Activated CD8-positive, alpha-beta memory T cell treated with anti-CD3 and anti-CD28 coated beads for 4 hours (primary cell): ENCODE measurements at regions not wholly inside any gene's neighbourhood (a gene's known extent, or its start where the extent isn't known, plus 50 kb on each side); places are given as distances from the start of the nearest gene placed in this dataset.

Experiments used
- DNase-seq, 2 donors: peaks; one replicate each; pipeline ENCODE4 v3.0.0-alpha.2; 2020; ENCODE audit warnings: low read depth in 2 of 2

DNA sequence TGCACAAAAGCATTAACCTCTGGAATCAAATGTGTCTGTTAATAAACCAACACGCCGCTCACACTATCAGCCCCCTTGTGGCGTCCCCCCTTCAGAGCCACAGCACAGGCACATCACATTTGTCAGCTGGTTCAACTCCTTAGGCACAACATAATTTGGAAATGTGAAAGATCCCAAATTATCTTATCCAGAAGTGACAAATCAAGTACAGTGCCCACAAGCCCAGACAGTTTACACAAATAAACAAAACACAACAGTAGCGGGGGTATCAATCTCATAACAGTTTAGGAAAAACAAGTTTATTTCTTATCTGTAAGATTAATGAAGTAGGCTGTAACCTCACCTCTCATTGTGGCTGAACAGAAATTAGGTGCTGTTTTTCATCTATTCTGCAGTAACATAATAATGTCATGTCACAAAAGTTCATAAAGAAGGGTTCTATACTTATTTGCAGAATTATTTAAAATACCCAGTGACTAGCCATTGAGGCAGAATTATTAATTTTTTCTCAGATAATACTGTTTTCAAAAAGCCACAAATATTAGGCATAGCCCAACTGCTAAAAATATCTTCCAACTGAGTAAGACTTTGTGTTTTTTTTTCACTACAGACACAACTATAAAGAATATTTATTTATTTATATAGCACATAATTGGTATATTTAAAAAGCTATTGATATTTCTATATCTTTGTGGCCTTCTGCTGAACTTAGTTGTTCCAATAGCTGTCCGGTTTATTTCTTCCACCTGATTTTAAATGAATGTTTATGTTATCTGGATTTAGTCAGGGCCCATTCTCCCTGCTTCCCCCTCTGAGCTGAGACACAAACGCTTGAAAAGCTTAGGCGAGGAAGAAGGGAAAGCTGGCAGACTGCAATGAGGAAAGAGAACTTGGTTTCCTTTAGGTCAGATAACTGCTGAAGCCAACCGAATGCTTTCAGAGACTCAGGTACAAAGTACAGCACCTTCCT is 214.7 kb downstream of the QDPR start:
- DNase-seq, result no peak

DNA sequence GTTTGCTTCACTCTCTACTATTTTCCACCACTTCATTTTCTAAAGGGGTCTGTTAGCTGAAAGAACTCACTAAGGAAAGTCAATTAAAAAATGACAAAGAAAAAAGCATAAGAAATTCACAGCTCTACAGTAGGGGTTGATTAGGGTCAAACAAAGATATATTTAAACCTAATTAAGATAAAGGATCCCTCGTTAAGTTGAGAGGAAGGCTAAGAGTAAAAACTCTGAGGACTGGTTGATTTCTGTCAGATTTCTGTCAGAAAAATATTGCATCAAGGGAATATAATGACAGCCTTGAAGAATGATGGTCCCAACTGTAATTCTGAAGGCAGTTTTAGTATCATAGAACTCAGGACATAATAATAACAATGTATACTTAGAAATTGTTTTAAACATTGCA is 218.0 kb downstream of the QDPR start:
- no peak for DNase-seq

DNA sequence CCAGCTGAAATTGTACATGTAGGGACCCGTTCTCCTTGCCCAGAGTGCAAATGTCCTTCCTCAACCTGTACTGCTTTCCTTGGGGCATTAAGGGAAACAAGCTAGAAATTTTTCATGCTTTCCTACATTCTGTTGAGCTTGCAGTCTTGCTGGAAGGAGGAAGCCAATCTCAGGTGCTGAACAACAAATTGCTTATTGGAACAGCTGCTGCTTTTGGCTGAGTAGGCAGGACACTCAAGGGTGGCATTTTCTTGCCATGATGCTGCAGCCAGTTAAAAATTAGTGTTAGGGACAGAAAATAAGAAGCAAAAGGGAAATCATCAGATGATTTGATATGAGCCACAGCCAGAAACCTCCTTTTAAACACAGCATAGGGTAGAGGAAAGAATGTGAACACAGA is 223.7 kb downstream of the QDPR start:
- no peak for DNase-seq

DNA sequence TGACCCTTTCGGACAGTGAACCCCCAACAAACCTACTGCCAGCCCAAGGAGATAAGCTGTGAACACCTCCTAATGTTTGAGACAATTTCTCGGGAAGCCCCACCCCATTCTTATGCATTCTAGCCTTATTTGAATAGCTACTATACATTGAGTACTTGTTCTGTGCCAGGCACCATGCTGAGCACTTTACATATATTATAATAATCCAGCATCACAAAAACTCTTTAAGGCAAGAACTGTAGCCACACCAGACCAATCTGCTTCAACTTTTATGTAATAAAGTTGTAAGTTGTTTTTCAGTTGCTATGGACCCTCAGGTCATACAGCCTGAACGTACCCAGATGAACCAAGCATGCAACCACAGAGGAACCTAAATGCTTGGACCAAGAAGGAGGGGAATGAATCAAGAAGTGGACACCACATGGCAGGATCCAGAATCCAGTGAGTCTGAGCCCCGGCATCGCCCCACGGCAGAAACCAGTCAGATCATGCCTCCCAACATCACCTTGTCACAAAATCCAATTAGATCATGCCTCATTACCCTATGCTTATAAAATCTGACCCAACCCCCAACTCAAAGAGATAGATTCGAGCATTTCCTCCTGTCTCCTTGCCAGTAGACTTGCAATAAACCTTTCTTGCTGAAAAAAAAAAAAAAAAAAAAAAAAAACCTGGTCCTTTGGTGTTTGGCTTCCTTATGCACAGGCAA is 225.0 kb downstream of the QDPR start:
- no peak for DNase-seq

DNA sequence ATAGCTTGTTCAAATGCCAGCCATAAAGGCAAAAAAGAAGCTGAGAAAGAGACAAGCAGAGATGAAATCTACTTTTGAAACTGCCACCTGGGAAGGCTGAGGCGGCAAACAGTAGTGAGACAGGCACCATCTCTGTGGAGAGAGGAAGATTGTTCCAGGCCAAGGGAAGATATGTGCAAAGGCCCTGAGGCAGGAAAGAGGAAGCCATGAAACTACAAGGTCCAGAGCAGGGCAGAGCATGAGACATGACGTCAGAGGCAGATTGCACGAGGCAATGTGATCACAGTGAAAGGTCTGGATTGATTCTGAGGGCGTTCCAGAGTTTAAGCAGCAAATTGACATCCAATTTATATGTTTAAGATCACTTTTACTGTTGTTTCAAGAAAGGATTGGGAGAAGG is 226.1 kb downstream of the QDPR start:
- DNase-seq, result no peak

DNA sequence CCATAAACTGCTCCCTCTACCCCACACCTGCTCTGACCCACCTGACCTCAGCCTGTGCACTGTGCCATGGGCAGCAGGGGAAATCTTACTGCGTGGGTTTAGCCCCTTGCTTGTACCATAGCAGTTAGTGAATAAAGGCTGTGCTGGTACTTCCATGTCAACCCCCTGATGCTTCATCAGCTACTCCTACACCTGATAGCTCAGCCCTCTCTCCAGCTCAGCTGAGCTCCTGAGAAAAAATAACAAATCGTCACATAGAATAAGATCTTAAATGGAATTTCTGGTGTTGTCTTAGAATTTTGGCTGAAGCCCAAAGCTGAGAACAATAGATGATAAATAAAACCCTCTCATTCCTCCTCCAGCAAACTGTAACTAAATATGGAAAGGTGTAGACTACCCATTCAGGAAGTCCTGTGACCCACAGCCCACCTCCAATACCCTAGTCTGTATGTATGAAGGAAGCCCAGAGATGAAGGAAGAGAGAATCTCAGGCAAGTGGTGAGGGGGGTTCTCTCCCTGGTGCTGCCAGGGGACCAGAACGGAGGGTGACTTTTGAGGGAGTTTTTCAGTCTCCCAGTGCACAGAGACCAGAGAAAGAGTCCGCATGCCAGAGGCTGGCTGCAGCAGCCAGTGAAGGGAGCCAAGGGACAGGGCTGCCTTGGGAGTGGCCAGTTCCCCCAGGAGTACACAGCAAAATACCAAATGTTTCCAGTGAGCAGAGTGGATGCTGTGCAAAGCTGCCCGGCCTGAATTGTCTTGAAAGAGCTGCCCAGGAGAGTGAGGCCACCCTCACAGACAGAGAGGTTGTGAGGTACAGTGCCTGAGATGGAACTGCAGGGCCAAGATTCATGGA is 227.3 kb downstream of the QDPR start:
- DNase-seq, result no peak

DNA sequence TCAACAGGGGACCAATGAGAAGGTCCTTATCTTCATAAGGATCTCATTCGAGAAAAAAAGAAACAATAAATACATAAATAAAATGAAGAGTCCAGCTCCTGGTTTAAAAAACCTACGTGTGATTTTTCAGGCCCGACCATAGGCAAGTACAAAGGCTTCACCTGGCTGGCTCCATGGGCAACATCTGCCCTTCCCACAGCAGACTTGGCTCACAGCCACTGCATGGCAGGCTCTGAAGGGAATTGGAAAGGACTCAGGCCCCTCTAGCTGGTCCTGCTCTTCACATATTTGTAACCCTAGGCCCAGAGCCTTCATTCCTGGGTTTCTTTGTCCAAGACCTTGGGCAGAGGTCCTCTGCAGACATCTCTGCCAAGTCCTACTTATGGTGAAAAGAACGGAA is 228.1 kb downstream of the QDPR start:
- DNase-seq, result no peak

DNA sequence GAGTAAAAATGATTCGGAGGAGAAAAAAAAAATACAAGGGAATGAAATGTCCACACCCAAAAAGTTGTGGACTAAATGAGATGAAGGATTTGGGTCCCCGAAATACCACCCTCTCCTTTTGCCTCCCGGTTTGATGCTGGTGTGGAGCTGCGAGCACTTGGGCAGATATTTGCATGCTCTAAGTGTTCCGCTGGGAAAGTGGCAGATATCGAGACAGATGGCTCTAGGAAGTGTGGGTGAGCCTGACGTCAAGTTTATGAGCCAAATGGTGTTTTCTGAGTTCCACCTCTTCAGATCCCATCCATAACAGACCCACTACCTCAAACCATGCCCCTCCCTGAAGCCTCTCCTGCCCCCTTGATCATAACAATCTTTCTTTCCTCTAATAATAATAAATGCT is 228.6 kb downstream of the QDPR start:
- no peak for DNase-seq

DNA sequence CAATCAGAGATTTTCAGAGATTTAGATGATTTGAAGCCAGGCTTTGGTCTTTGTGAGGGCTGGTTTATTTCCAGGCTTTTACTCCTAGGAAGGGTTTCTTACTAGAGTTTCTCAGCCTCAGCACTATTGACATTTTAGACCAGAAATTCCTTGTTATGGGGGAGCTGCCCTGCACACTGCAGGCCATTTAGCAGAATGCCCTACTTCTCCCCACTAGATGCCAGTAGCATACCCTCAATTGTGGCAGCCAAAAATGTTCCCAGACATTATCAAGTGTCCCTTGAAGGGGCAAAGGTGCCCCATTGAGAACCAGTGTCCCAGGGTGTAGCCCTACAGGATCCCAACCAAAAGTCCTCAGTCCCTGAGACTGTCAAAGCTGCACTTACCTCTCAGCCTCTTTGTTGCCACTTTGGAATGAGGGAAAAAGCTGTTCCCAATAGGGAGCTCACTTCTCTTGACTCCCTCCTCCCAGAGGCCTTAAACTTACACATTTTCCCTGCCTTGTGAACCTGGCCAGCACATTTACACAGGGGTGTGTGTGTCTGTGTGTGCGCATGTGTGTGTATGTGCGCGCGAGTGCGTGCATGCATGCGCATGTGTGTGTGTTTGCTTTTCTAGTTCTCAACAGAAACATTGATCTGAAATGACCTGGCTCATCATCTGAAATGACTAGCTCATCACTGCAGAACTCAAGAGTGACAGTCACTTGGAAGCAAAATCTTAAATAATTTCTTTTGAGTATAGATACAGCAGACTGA is 231.4 kb downstream of the QDPR start:
- DNase-seq, result no peak

DNA sequence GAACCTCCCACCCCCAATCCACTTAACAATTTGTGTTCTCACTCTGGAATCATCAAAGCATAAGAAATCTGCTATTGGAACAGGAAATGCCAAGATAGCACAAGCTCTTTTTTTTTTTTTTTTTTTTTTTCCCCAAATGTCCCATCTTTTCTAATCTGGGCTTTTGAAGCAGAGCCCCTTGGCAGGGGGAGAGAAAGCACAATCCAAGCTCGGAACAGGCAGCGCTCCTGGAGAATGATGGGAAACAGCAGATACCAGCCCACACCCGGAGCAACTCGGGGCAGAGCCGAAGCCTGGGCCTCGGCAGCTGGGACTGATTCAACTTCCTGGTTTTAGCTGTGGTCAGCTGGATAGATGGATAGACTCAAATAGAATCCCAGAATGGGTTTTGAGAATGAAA is 235.1 kb downstream of the QDPR start:
- no peak for DNase-seq

DNA sequence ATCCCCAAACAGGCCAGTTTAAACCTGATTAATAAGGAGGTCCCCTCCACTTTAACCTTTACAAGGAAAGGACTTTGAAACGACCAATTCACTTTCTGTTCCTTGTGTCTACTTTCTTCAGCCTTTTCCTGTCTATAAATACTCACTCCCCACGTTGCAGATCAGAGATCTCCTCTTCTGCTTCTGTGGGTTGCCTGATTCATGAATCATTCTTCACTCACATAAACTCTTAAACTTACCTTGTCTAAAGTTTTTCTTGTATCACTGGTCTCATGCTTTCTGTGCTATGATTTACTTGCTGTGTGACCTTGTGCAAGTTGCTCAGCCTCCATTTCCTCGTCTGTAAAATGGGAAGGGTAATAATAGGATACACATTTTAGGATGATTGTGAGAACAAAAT is 236.1 kb downstream of the QDPR start:
- DNase-seq, result no peak

DNA sequence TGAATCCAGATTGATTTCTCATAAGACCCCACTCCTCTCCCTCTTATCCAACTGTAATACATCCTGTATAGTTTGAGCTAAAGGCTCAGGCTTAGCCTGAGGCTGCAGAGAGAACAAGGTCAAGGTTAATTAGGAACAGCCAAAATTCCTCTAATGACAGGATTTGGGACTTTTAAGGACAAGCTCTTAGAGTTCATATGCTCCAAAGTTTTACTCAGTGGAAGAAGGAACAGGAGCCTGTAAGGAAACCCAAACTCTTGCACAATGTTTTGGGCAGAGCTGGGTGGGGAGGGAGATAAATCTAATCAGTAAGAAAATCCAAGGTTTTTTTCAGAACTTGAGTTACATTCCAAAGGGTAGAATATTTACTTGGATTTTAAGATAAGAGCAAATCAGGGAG is 238.8 kb downstream of the QDPR start:
- no peak for DNase-seq

DNA sequence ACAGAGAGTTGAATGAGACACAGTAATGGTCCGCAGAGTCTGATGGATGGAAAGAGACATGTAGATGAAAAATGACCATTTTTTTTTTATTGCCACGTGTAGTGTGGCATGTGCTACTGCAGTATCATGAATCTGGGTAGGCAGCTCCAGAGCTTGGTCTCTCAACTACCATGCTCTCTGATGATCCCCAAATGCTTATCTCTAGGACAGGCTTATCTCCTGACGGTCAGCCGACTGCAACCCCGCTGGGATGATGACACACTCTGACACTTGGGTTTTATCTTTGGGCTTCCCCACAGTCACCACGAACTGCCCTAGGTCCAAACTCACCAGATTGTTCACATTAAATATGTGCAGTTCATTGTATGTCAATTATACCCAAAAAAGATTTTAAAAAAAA is 239.7 kb downstream of the QDPR start:
- no peak for DNase-seq

DNA sequence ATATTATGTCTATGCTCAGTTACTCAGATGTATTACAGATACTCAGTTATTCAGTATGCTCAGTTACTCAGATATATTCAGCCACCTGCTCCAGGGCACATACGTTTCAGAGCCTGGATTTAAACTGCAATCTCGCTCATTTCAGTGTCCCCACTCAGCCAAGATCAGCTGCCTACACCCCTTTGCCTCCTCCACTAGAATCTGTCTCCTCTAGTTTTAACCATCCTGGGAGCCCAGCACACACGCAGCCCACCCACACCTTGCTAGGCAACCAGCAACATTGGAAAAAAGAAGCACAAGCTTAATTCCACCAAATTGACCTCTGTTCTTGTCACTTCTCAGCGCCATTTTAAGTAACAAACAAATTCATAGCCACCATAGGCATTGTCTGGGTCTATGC is 246.2 kb downstream of the QDPR start:
- no peak for DNase-seq

DNA sequence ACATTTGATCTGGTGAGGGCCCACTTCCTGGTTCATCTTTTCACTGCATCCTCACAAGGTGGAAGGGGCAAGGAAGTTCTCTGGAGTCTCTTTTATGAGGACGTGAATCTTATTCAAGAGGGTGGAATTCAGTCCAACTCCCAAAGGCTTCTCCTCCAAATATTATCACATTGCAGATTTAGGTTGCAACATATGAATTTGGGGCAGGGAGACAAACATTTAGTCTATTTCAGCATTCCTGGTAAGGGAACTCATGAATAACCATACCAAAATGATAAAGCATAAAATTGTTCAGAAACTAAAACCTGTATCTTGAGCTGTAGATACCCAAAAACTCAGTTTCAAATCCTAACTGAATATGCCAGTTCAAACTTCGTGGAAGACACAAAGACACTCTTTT is 246.8 kb downstream of the QDPR start:
- DNase-seq, result no peak

DNA sequence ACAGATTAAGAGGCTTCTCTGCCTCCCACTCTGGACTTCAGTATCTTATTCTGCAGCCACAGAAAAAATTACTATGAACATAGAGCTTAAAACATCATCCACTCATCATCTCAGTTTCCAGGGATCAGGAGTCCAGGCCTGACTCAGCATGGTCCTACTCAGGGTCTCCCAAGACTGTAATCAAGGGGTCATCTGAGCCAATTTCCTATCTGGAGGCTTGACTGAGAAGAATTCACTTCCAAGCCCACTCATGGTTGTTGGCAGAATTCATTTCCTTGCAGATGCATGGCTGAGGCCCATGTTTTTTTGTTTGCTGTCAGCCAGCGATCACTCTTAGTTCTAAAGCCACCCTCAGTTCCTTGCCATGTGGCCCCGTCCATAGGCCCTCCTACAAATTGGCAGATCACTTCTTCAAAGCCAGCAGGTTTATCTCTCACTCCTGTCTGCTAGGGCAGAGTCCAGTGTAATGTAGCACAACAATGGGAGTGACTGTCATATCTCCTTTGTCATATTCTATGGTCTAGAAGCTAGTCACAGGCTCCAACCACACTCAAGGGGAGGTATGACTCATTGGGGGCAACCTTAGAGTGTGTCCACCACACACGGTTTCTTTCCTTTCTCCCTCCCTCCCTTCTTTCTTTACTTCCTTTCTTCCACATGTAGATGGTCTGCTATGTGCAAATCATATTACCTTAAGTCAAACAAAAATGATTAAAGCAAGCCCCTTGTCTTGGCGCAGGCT is 251.6 kb downstream of the QDPR start:
- DNase-seq, result no peak

DNA sequence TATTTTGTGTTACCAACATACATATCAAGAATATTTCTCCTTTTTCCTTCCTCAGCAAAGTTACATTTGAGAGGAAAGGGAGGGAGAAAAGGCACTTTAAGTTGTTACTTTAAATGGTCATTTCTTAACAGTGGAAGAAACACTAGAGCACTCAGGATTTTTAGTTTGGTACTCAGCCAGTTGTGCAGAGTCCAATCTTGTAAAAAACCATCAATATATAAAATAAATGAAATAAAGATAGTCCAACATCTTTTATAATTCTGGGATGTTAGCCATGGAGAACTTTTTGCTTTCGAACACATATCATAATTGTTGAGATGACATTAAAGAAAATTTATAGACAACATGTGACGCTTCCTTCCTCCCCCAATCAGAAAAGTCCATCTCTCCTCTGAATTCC is 253.8 kb downstream of the QDPR start:
- DNase-seq, result no peak

DNA sequence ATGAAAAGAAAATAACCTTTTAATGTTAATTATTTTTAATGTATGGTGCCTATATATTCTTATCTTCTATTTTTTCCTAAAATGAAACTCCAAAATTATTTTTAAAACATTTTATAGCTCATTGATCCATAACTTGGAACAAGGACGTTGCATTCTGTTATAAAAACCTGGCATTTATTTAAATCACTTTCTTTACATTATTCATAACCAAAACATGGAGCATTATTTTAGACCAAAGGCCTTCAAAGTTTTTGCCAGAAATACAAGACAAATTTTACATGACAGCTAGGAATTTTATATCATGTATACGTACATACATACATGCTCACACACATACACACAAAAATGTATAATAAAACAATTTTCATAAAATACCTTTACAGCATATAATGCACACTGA is 259.8 kb downstream of the QDPR start:
- DNase-seq, result no peak

DNA sequence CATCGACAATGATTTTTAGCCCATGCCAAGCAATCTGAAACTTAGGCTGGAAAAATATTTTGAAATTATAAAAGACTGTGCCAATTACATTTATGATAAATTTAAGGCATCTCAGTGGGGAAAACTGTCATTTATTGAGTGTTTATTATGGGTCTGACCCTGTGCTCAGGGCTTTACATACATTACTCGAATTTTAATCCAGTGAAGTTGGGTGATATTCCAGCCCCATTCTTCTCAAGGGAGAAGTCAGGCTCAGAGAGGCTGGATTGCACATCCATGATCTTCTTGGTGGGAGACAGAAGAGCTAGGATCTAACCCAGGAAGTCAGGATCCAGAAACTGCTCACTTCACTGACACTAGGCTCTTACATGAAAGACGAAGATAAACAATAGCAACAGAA is 260.8 kb downstream of the QDPR start:
- no peak for DNase-seq

DNA sequence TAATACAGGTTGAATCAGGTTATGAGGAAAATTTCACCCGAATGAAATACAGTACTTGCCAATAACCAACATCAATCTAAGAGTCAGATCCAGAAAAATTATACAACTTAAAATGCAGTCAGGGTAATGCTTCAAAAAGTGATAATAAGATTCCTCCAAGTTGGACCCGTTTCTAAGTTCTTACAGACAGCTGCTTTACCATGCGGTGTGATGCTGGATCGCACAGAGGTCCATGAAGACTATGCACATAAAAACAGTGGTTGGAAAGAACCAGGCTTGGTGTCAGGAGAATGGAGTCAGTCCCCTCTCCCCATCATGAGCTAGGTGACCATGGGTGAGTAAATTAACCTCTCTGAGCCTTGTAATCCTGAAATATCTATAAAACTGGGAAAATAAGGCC is 261.3 kb downstream of the QDPR start:
- no peak for DNase-seq

DNA sequence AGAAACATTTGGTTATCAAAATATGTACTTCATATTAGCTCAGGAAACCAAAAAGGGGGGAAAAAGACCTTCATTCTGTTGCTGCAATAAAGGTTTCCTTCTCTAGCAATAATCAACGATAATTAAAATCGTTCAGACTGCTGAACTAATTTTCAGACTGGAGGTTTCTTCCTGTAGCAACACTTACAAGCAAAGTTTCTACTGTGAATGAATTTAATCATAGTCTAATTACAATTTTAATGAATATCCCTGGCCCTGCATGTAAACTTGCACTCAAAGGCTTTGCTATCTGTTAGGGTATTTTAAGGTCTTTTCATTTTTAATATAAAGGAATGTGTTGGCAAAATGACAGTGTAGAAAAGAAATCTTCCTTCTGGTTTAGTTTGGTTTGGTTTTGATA is 265.2 kb downstream of the QDPR start:
- no peak for DNase-seq
